ENCODE measurements at regions not wholly inside any gene's neighbourhood (a gene's known extent, or its start where the extent isn't known, plus 50 kb on each side); places are given as distances from the start of the nearest gene placed in this dataset.
"Not testable (repeated sequence)": the region's sequence is repeated elsewhere in the genome, so short reads cannot be mapped to it uniquely, and the experiment has no call there.

GRCh38 chr15:19973718-19974117 lies 567.9 kb downstream of the GOLGA6L6 start:
- ATAC-seq (ENCODE audit: low read depth in 2 of 2) (no peak), DNase-seq (no peak)
- no peaks in the 10 kb centered on the region for H3K4me1 ChIP-seq (ENCODE audit: control insufficient read depth, insufficient read depth, low read length, poor library complexity, severe bottlenecking)
- no peaks in the 10 kb centered on the region for H3K36me3 Mint-ChIP-seq
- no peaks in the 10 kb centered on the region for H3K27me3 ChIP-seq (ENCODE audit: control insufficient read depth, insufficient read depth, low read length)
- H3K27ac ChIP-seq (ENCODE audit: insufficient read depth, low read length, poor library complexity, severe bottlenecking), result no peak overlapping the region
- no peaks in the 10 kb centered on the region for H3K36me3 ChIP-seq (ENCODE audit: control insufficient read depth, insufficient read depth, low read length)
- no peak overlapping the region for H3K4me3 Mint-ChIP-seq
- H3K27me3 Mint-ChIP-seq, result no peaks in the 10 kb centered on the region
- peaks cover 0 to 6% (median 2%) of the 10 kb centered on the region in 7 donors for H3K9me3 Mint-ChIP-seq
- H3K4me1 Mint-ChIP-seq, result no peaks in the 10 kb centered on the region
- H3K4me3 ChIP-seq (ENCODE audit: low read depth, low read length), result no peak overlapping the region
- no peak overlapping the region for H3K27ac Mint-ChIP-seq
- peaks cover 0 to 2% of the 10 kb centered on the region in 2 experiments for H3K9me3 ChIP-seq (ENCODE audit: control insufficient read depth in 2 of 2, low read length in 2 of 2)

GRCh38 chr15:19972582-19972981 lies 569.0 kb downstream of the GOLGA6L6 start:
- DNase-seq; H3K9me3 ChIP-seq (ENCODE audit: control insufficient read depth in 2 of 2, low read length in 2 of 2); ATAC-seq (ENCODE audit: low read depth in 2 of 2); H3K27ac Mint-ChIP-seq; H3K27me3 ChIP-seq (ENCODE audit: control insufficient read depth, insufficient read depth, low read length); H3K4me1 Mint-ChIP-seq; H3K4me3 Mint-ChIP-seq; H3K27ac ChIP-seq (ENCODE audit: insufficient read depth, low read length, poor library complexity, severe bottlenecking); H3K9me3 Mint-ChIP-seq; H3K4me1 ChIP-seq (ENCODE audit: control insufficient read depth, insufficient read depth, low read length, poor library complexity, severe bottlenecking); H3K36me3 ChIP-seq (ENCODE audit: control insufficient read depth, insufficient read depth, low read length); H3K36me3 Mint-ChIP-seq; H3K4me3 ChIP-seq (ENCODE audit: low read depth, low read length); H3K27me3 Mint-ChIP-seq: not testable (repeated sequence)

- not testable (repeated sequence) for H3K4me3 ChIP-seq (ENCODE audit: low read depth, low read length); H3K27ac ChIP-seq (ENCODE audit: insufficient read depth, low read length, poor library complexity, severe bottlenecking); H3K9me3 ChIP-seq (ENCODE audit: control insufficient read depth in 2 of 2, low read length in 2 of 2); H3K36me3 ChIP-seq (ENCODE audit: control insufficient read depth, insufficient read depth, low read length); H3K27me3 ChIP-seq (ENCODE audit: control insufficient read depth, insufficient read depth, low read length); H3K4me3 Mint-ChIP-seq; H3K27me3 Mint-ChIP-seq; H3K27ac Mint-ChIP-seq; H3K4me1 Mint-ChIP-seq; DNase-seq; ATAC-seq (ENCODE audit: low read depth in 2 of 2); H3K4me1 ChIP-seq (ENCODE audit: control insufficient read depth, insufficient read depth, low read length, poor library complexity, severe bottlenecking); H3K36me3 Mint-ChIP-seq
- peaks cover 0 to 17% (median 6%) of the 10 kb centered on the region in 7 donors for H3K9me3 Mint-ChIP-seq
Observed at GRCh38 chr15:19965574-19965973, 576.0 kb downstream of the GOLGA6L6 start.

- H3K36me3 ChIP-seq (ENCODE audit: control insufficient read depth, insufficient read depth, low read length); H3K4me3 ChIP-seq (ENCODE audit: low read depth, low read length); H3K27ac ChIP-seq (ENCODE audit: insufficient read depth, low read length, poor library complexity, severe bottlenecking); H3K4me1 ChIP-seq (ENCODE audit: control insufficient read depth, insufficient read depth, low read length, poor library complexity, severe bottlenecking); DNase-seq; ATAC-seq (ENCODE audit: low read depth in 2 of 2); H3K27ac Mint-ChIP-seq; H3K27me3 Mint-ChIP-seq; H3K9me3 ChIP-seq (ENCODE audit: control insufficient read depth in 2 of 2, low read length in 2 of 2); H3K27me3 ChIP-seq (ENCODE audit: control insufficient read depth, insufficient read depth, low read length); H3K4me3 Mint-ChIP-seq; H3K4me1 Mint-ChIP-seq; H3K36me3 Mint-ChIP-seq: not testable (repeated sequence)
- H3K9me3 Mint-ChIP-seq, result peaks cover 0 to 17% (median 6%) of the 10 kb centered on the region in 7 donors
Observed at GRCh38 chr15:19964480-19964879, 577.1 kb downstream of the GOLGA6L6 start.

- Mint-ChIP-seq H3K27me3 (no peaks in the 10 kb centered on the region), H3K4me3 (no peak overlapping the region)
Observed at GRCh38 chr15:19956124-19956796, 585.3 kb downstream of the GOLGA6L6 start.

GRCh38 chr15:19944261-19944888 lies 597.2 kb downstream of the GOLGA6L6 start:
- no peak overlapping the region for H3K4me3 Mint-ChIP-seq
- H3K4me3 ChIP-seq (ENCODE audit: low read depth, low read length), result no peak overlapping the region
- H3K36me3 ChIP-seq (ENCODE audit: control insufficient read depth, insufficient read depth, low read length), result no peaks in the 10 kb centered on the region
- H3K36me3 Mint-ChIP-seq, result no peaks in the 10 kb centered on the region
- no peaks in the 10 kb centered on the region for H3K27me3 Mint-ChIP-seq
- DNase-seq (no peak), ATAC-seq (ENCODE audit: low read depth in 2 of 2) (no peak)
- H3K27me3 ChIP-seq (ENCODE audit: control insufficient read depth, insufficient read depth, low read length), result no peaks in the 10 kb centered on the region
- H3K27ac ChIP-seq (ENCODE audit: insufficient read depth, low read length, poor library complexity, severe bottlenecking), result no peak overlapping the region
- H3K9me3 ChIP-seq (ENCODE audit: control insufficient read depth in 2 of 2, low read length in 2 of 2), result peaks cover 0 to 2% of the 10 kb centered on the region in 2 experiments
- H3K9me3 Mint-ChIP-seq, result peaks cover 0 to 18% (median 7%) of the 10 kb centered on the region in 7 donors
- no peak overlapping the region for H3K27ac Mint-ChIP-seq
- no peaks in the 10 kb centered on the region for H3K4me1 ChIP-seq (ENCODE audit: control insufficient read depth, insufficient read depth, low read length, poor library complexity, severe bottlenecking)
- H3K4me1 Mint-ChIP-seq, result no peaks in the 10 kb centered on the region

More at GRCh38 chr15:19956124-19956796, 585.3 kb downstream of the GOLGA6L6 start:
- no peak overlapping the region for H3K4me3 ChIP-seq (ENCODE audit: low read depth, low read length)
- Mint-ChIP-seq H3K9me3 (peaks cover 0 to 19% (median 4%) of the 10 kb centered on the region in 7 donors), H3K4me1 (no peaks in the 10 kb centered on the region), H3K27ac (peak overlapping the region in 1 of 3 donors; percentile 69), H3K36me3 (no peaks in the 10 kb centered on the region)
- no peak for DNase-seq
- no peaks in the 10 kb centered on the region for H3K36me3 ChIP-seq (ENCODE audit: control insufficient read depth, insufficient read depth, low read length)
- ATAC-seq (ENCODE audit: low read depth in 2 of 2), result no peak
- no peaks in the 10 kb centered on the region for H3K4me1 ChIP-seq (ENCODE audit: control insufficient read depth, insufficient read depth, low read length, poor library complexity, severe bottlenecking)
- H3K27me3 ChIP-seq (ENCODE audit: control insufficient read depth, insufficient read depth, low read length), result no peaks in the 10 kb centered on the region
- H3K9me3 ChIP-seq (ENCODE audit: control insufficient read depth in 2 of 2, low read length in 2 of 2), result peaks cover 0 to 3% of the 10 kb centered on the region in 2 experiments
- H3K27ac ChIP-seq (ENCODE audit: insufficient read depth, low read length, poor library complexity, severe bottlenecking), result no peak overlapping the region

- no peaks in the 10 kb centered on the region for H3K36me3 ChIP-seq (ENCODE audit: control insufficient read depth, insufficient read depth, low read length)
- H3K9me3 ChIP-seq (ENCODE audit: control insufficient read depth in 2 of 2, low read length in 2 of 2), result peaks cover 0 to 2% of the 10 kb centered on the region in 2 experiments
- H3K27ac ChIP-seq (ENCODE audit: insufficient read depth, low read length, poor library complexity, severe bottlenecking), result no peak overlapping the region
- Mint-ChIP-seq H3K4me1 (no peaks in the 10 kb centered on the region), H3K27ac (no peak overlapping the region), H3K4me3 (no peak overlapping the region), H3K27me3 (no peaks in the 10 kb centered on the region), H3K9me3 (peaks cover 0 to 18% (median 6%) of the 10 kb centered on the region in 7 donors), H3K36me3 (no peaks in the 10 kb centered on the region)
- H3K4me1 ChIP-seq (ENCODE audit: control insufficient read depth, insufficient read depth, low read length, poor library complexity, severe bottlenecking), result no peaks in the 10 kb centered on the region
- DNase-seq, result no peak
- H3K4me3 ChIP-seq (ENCODE audit: low read depth, low read length), result no peak overlapping the region
- ATAC-seq (ENCODE audit: low read depth in 2 of 2), result no peak
- H3K27me3 ChIP-seq (ENCODE audit: control insufficient read depth, insufficient read depth, low read length), result no peaks in the 10 kb centered on the region
Observed at GRCh38 chr15:19943515-19943914, 598.1 kb downstream of the GOLGA6L6 start.

- ATAC-seq (ENCODE audit: low read depth in 2 of 2); H3K27me3 ChIP-seq (ENCODE audit: control insufficient read depth, insufficient read depth, low read length); H3K36me3 ChIP-seq (ENCODE audit: control insufficient read depth, insufficient read depth, low read length); DNase-seq; H3K27ac Mint-ChIP-seq; H3K4me1 ChIP-seq (ENCODE audit: control insufficient read depth, insufficient read depth, low read length, poor library complexity, severe bottlenecking); H3K4me3 ChIP-seq (ENCODE audit: low read depth, low read length); H3K9me3 ChIP-seq (ENCODE audit: control insufficient read depth in 2 of 2, low read length in 2 of 2); H3K4me3 Mint-ChIP-seq; H3K4me1 Mint-ChIP-seq; H3K27me3 Mint-ChIP-seq; H3K27ac ChIP-seq (ENCODE audit: insufficient read depth, low read length, poor library complexity, severe bottlenecking): not testable (repeated sequence)
- Mint-ChIP-seq H3K9me3 (peaks cover 3 to 24% (median 20%) of the 10 kb centered on the region in 7 donors), H3K36me3 (peaks cover 15% of the 10 kb centered on the region)
Observed at GRCh38 chr15:19903281-19903680, 638.3 kb downstream of the GOLGA6L6 start.
